ENCODE measurements at regions not wholly inside any gene's neighbourhood (a gene's known extent, or its start where the extent isn't known, plus 50 kb on each side); places are given as distances from the start of the nearest gene placed in this dataset.
"Not testable (repeated sequence)": the region's sequence is repeated elsewhere in the genome, so short reads cannot be mapped to it uniquely, and the experiment has no call there.

DNA sequence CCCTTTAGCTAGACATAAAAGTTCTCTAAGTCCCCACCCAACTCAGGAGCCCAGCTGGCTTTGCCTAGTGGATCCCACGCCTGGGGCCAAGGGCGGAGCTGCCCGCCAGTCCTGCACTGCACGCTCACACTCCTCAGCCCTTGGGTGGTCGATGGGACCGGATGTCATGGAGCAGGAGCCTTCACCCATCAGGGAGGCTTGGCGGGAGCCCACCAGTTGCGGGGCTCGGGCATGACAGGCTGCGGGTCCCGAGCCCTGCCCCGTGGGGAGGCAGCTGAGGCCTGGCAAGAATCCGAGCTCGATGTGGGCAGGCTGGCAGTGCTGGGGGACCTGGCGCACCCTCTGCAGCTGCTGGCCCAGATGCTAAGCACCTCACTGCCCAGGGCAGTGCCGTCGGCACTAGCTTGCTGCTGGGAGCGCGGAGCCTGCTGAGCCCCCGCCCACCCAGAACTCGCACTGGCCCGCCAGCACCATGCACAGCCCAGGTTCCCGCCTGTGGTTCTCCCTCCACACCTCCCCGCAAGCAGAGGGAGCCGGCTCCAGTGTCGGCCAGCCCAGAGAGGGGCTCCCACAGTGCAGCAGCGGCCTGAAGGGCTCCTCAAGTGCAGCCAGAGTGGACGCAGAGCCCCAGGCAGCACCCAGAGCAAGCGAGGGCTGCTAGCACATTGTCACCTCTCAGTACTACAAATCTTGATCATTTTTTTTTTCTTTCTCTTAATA lies 391.4 kb upstream of the NDN start:
- CTCF ChIA-PET = no interaction called here
- TF ChIP-seq, protein P1, sequence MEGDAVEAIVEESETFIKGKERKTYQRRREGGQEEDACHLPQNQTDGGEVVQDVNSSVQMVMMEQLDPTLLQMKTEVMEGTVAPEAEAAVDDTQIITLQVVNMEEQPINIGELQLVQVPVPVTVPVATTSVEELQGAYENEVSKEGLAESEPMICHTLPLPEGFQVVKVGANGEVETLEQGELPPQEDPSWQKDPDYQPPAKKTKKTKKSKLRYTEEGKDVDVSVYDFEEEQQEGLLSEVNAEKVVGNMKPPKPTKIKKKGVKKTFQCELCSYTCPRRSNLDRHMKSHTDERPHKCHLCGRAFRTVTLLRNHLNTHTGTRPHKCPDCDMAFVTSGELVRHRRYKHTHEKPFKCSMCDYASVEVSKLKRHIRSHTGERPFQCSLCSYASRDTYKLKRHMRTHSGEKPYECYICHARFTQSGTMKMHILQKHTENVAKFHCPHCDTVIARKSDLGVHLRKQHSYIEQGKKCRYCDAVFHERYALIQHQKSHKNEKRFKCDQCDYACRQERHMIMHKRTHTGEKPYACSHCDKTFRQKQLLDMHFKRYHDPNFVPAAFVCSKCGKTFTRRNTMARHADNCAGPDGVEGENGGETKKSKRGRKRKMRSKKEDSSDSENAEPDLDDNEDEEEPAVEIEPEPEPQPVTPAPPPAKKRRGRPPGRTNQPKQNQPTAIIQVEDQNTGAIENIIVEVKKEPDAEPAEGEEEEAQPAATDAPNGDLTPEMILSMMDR (IDR thresholded peaks at IDR 0.05; ENCODE audit: insufficient read depth, low read depth, low read length) = no peak
- Histone ChIP-seq H3K4me3 (ENCODE audit: low read depth, low read length) (no peak overlapping the region), H3K36me3 (ENCODE audit: control insufficient read depth, insufficient read depth, low read length) (no peaks in the 10 kb centered on the region), H3K27me3 (ENCODE audit: control insufficient read depth, insufficient read depth, low read length) (no peaks in the 10 kb centered on the region)
- POLR2A ChIA-PET = no interaction called here
- no peak for DNase-seq (ENCODE audit: low read depth)

DNA sequence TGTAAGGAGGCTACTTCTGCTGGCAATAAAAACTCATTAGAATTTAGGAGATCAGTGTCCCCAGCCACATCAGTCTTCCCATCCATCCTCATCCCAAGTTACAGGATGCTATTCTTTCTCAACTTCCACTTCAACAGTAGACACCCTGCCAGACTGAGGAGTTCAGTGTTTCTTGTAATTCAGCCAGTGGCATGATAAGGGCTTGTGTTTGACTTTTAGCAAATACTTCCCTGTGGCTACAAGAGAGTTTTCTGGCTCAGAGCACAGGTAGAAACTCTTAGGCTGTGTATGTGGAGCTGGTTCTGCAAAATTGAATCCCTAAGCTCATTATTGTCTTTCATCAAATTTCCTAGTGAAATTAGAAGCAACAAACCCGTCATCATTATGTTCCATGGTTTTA lies 401.8 kb upstream of the NDN start:
- H3K4me3 ChIP-seq (ENCODE audit: low read depth, low read length); H3K36me3 ChIP-seq (ENCODE audit: control insufficient read depth, insufficient read depth, low read length); H3K27me3 ChIP-seq (ENCODE audit: control insufficient read depth, insufficient read depth, low read length); CTCF ChIA-PET; POLR2A ChIA-PET; DNase-seq (ENCODE audit: low read depth): not testable (repeated sequence)

DNA sequence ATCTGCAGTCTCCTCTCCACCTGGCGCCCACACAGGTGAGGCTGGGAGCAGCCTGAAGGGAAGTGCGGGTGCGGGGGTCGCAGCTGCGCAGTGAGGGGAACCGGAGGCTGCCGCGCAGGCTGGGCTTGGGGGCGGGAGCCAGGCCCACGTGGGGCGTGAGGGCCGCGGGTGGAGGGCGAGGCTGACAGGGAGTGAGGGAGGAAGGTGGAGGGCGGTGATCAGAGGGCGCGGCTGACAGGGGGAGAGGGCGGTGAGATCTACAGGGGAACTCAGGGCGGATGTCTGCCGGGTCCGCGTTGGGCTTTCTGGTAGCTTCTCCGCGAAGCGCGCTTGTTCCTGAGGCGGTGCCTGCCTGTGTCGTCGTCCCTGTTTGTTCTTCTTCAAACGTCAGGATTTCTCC lies 414.4 kb upstream of the NDN start:
- DNase-seq (ENCODE audit: low read depth); POLR2A ChIA-PET; CTCF ChIA-PET: not testable (repeated sequence)

DNA sequence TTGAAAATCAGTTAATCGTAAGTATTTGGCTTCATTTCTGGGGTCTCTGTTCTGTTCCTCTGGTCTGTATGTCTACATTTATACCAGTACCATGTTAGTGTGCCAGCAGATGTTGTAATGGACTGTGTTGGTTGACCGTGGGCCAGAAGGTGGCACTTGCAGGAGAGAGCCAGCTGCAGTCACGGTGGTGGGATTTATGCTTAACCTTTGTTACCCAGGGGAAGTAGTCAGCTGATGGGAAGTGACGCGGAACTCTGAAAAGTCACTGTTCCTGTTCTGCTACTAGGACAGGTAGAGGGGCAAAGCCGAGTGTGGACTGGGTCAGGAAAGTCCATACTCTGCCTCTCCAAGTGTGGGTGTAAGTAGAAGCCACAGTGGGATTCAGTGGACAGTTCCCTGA lies 420.4 kb upstream of the NDN start:
- H3K4me3 ChIP-seq (ENCODE audit: low read depth, low read length); H3K36me3 ChIP-seq (ENCODE audit: control insufficient read depth, insufficient read depth, low read length); CTCF ChIA-PET; POLR2A ChIA-PET; DNase-seq (ENCODE audit: low read depth); H3K27me3 ChIP-seq (ENCODE audit: control insufficient read depth, insufficient read depth, low read length): not testable (repeated sequence)

More for the DNA sequence above, 414.4 kb upstream of the NDN start:
- not testable (repeated sequence) for H3K4me3 ChIP-seq (ENCODE audit: low read depth, low read length); H3K27me3 ChIP-seq (ENCODE audit: control insufficient read depth, insufficient read depth, low read length); H3K36me3 ChIP-seq (ENCODE audit: control insufficient read depth, insufficient read depth, low read length)

DNA sequence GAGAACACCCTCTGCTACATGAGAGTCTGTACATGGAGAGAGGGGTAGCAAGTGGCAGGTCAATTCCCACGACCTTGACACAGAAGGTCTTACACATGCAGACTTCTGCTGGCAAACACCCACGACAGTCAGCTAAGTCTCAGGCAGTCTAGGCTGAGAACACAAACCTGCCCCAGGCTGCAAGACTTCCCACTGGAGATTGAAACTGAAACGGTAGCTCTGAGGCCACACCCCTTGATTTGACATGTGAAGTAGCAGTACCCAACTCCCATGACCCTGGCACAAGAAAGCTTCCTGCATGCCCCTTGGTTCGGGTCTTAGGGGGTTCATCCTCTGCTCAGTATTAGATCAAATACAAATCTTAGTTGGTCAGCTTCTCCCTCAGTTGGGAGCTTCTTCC lies 420.8 kb upstream of the NDN start:
- H3K27me3 ChIP-seq (ENCODE audit: control insufficient read depth, insufficient read depth, low read length); CTCF ChIA-PET; DNase-seq (ENCODE audit: low read depth); H3K36me3 ChIP-seq (ENCODE audit: control insufficient read depth, insufficient read depth, low read length); H3K4me3 ChIP-seq (ENCODE audit: low read depth, low read length); POLR2A ChIA-PET: not testable (repeated sequence)

DNA sequence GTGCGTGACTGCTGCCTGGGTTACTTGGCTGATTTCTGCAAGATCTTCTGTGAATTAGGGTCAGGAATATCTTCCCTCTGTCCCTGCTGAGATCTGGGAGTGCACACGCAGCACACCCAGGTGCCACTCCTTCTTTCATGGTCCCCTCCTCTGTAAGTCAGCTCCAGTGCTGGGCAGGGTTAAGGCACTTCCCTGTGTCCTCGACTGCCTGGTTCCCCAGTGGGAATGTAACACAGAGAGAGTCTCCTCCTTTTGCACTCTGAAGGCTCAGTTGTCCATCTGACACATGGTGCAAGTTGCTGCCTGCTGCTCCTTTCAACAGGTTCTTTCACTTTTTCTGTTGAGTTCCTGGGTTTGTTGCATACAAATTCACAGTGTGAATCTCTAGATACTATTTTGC lies 421.2 kb upstream of the NDN start:
- POLR2A ChIA-PET = not testable (repeated sequence)

DNA sequence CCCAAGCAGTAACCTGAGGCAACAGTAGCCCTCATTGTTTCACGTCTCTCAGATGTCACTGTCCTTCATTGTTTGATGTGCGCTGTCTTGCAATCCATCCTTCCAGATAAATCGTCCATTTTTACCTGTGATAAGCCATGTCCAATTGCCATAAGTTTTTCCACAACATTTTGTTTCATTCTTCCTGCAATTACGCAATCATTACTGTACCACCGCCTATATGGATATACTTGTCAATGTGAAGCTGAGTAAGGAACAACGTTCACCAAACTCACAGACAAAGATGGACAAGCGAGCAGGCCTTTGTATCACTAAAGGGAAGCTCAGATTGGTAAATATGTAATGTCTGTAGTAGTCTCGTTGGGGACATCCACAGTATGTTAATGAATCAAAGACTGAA lies 452.5 kb upstream of the NDN start:
- H3K4me3 ChIP-seq (ENCODE audit: low read depth, low read length); DNase-seq (ENCODE audit: low read depth); CTCF ChIA-PET; H3K36me3 ChIP-seq (ENCODE audit: control insufficient read depth, insufficient read depth, low read length); POLR2A ChIA-PET; H3K27me3 ChIP-seq (ENCODE audit: control insufficient read depth, insufficient read depth, low read length): not testable (repeated sequence)

More for the DNA sequence above, 421.2 kb upstream of the NDN start:
- CTCF ChIA-PET; H3K27me3 ChIP-seq (ENCODE audit: control insufficient read depth, insufficient read depth, low read length); H3K36me3 ChIP-seq (ENCODE audit: control insufficient read depth, insufficient read depth, low read length); DNase-seq (ENCODE audit: low read depth); H3K4me3 ChIP-seq (ENCODE audit: low read depth, low read length): not testable (repeated sequence)

DNA sequence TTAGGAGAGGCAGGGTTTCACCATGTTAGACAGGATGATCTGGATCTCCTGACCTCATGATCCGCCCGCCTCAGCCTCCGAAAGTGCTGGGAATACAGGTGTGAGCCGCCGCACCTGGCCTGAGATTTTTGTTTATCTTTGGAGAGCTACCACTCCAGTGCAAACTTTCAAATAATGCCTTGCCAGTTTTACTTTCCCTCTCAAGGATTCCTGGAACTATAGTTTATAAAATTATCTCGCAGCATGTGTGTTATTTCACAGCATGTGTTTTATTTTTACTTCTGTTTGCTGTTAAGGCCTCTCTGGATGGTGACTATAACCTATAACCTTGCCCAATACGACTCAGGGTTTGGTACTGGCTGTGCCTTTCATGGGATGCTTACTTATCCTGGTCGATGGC lies 458.0 kb upstream of the NDN start:
- POLR2A ChIA-PET; H3K36me3 ChIP-seq (ENCODE audit: control insufficient read depth, insufficient read depth, low read length); DNase-seq (ENCODE audit: low read depth); H3K27me3 ChIP-seq (ENCODE audit: control insufficient read depth, insufficient read depth, low read length); H3K4me3 ChIP-seq (ENCODE audit: low read depth, low read length); CTCF ChIA-PET: not testable (repeated sequence)

DNA sequence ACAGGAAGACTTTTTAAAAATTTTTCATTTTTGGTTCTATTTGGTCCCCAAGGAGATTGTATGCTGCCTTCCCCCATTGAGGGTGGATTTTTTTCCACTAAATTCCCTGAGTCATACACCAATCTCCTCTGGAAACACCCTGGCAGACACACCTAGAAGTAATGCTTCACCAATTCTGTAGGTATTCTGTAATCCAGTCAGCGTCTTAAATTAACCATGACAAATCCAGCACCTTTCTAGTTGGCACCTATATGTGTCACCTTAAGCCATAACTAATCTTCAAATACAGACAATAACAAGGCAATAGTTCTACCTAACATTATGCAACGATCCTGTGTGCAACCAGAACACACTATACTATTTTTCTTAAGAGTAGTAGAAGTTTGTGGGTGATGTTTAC lies 459.1 kb upstream of the NDN start:
- POLR2A ChIA-PET = no interaction called here
- CTCF ChIA-PET = no interaction called here
- TF ChIP-seq, protein P1 (IDR thresholded peaks at IDR 0.05; ENCODE audit: insufficient read depth, low read depth, low read length) = no peak
- Histone ChIP-seq H3K27me3 (ENCODE audit: control insufficient read depth, insufficient read depth, low read length) (no peaks in the 10 kb centered on the region), H3K4me3 (ENCODE audit: low read depth, low read length) (no peak overlapping the region), H3K36me3 (ENCODE audit: control insufficient read depth, insufficient read depth, low read length) (no peaks in the 10 kb centered on the region)
- DNase-seq (ENCODE audit: low read depth) = no peak
